H1 (cell line): ENCODE measurements at regions not wholly inside any gene's neighbourhood (a gene's known extent, or its start where the extent isn't known, plus 50 kb on each side); places are given as distances from the start of the nearest gene placed in this dataset.

Experiments used
- BCL11A ChIP-seq, 2 experiments: IDR thresholded peaks; one replicate each; pipeline ENCODE4 v1.6.1; 2011; ENCODE audit warnings: low read depth in 2 of 2, low read length in 2 of 2, mild to moderate bottlenecking in 2 of 2
- BRCA1 ChIP-seq: IDR thresholded peaks from 2 replicates; pipeline ENCODE4 v1.6.1; 2012; ENCODE audit warnings: low read depth, low read length, improper control_type of control experiment
- CHD7 ChIP-seq: fragments of 300-600 bp; sonication (generic); IDR thresholded peaks from 2 replicates; pipeline ENCODE4 v1.7.1; 2012; ENCODE audit warnings: low read length, moderate library complexity, mild to moderate bottlenecking, inconsistent platforms; ENCODE audit not compliant: insufficient replicate concordance
- EZH2 ChIP-seq: fragments of 200-600 bp; sonication (generic); IDR thresholded peaks from 2 replicates; pipeline ENCODE4 v1.7.1; 2012; ENCODE audit warnings: low read depth, mild to moderate bottlenecking, moderate library complexity, low read length, inconsistent platforms; ENCODE audit not compliant: severe bottlenecking
- GTF2F1 ChIP-seq: IDR thresholded peaks from 2 replicates; pipeline ENCODE4 v1.6.1; 2012; ENCODE audit warnings: low read depth, low read length, improper control_type of control experiment, borderline replicate concordance
- JUN ChIP-seq: IDR thresholded peaks from 2 replicates; pipeline ENCODE4 v1.6.1; 2011; ENCODE audit warnings: low read depth, mild to moderate bottlenecking, improper control_type of control experiment, low read length
- KDM5A ChIP-seq: fragments of 200-600 bp; IDR thresholded peaks from 2 replicates; pipeline ENCODE4 v1.7.1; 2012; ENCODE audit warnings: mild to moderate bottlenecking, low read length, inconsistent platforms, mixed read lengths
- POLR2A ChIP-seq, 2 experiments: IDR thresholded peaks; 1 replicate in 1 of 2; 2 replicates in 1 of 2; pipeline ENCODE4 v1.6.1; 2011; ENCODE audit warnings: low read depth in 2 of 2, low read length in 2 of 2, mild to moderate bottlenecking in 2 of 2; ENCODE audit errors: control extremely low read depth in 1 of 2
- POU5F1 ChIP-seq: IDR thresholded peaks from 2 replicates; pipeline ENCODE4 v1.6.1; 2011; ENCODE audit warnings: low read depth, mild to moderate bottlenecking, low read length, moderate library complexity
- RBBP5 ChIP-seq: IDR thresholded peaks from 2 replicates; pipeline ENCODE4 v1.7.1; 2012; ENCODE audit warnings: low read depth, mild to moderate bottlenecking, inconsistent platforms, low read length, moderate library complexity, borderline replicate concordance
- RNF2 ChIP-seq: fragments of 200-900, 300-1000 bp; sonication (generic); IDR thresholded peaks from 2 replicates; pipeline ENCODE4 v1.7.1; 2016; ENCODE audit warnings: borderline replicate concordance, low read depth, mild to moderate bottlenecking, antibody characterized with exemption, low read length; ENCODE audit not compliant: poor library complexity, severe bottlenecking; ENCODE audit errors: missing control alignments
- SAP30 ChIP-seq: fragments of 300-600 bp; sonication (generic); IDR thresholded peaks from 2 replicates; pipeline ENCODE4 v1.7.1; 2012; ENCODE audit warnings: low read length, moderate library complexity, mild to moderate bottlenecking, inconsistent platforms; ENCODE audit not compliant: insufficient read depth, insufficient replicate concordance
- TEAD4 ChIP-seq: IDR thresholded peaks from 2 replicates; pipeline ENCODE4 v1.6.1; 2012; ENCODE audit warnings: low read depth, low read length, inconsistent platforms, mixed read lengths

- TF ChIP-seq CHD7 = no peak
- no peak for TF ChIP-seq BCL11A (IDR thresholded peaks at IDR 0.05; ENCODE audit: low read depth in 2 of 2, low read length in 2 of 2)
- TF ChIP-seq JUN = no peak
- no peak for TF ChIP-seq GTF2F1
- no peak for TF ChIP-seq RNF2
- TF ChIP-seq POLR2A (IDR thresholded peaks at IDR 0.05; ENCODE audit: control extremely low read depth in 1 of 2, low read depth in 2 of 2, low read length in 2 of 2) = no peak
- no peak for TF ChIP-seq SAP30
- TF ChIP-seq KDM5A = no peak
- TF ChIP-seq TEAD4 = no peak
- no peak for TF ChIP-seq EZH2
- TF ChIP-seq POU5F1 = no peak
- TF ChIP-seq RBBP5 = no peak
- no peak for TF ChIP-seq BRCA1
Measured at GRCh38 chr3:4019501-4019900, 220.3 kb downstream of the LRRN1 start (continued).
